OCI-LY7 (cell line): ENCODE measurements at regions not wholly inside any gene's neighbourhood (a gene's known extent, or its start where the extent isn't known, plus 50 kb on each side); places are given as distances from the start of the nearest gene placed in this dataset.

Source experiments
- BruUV-seq: library from RNA; stranded (reverse); fragments of 400-500 nt; replicated peaks from 2 replicates; lab custom pipeline; 2021; lab: Mats Ljungman, UMichigan
- CTCF ChIA-PET: fragments of 300-600 bp; sonication (Branson Sonifier 250); formaldehyde crosslinking; loops from one replicate; lab custom pipeline; 2022; ENCODE audit warnings: antibody characterized with exemption; ENCODE audit not compliant: unreplicated experiment; lab: Charles Lee
- POLR2A ChIA-PET: fragments of 300-600 bp; sonication (Branson Sonifier 250); formaldehyde crosslinking; loops from one replicate; lab custom pipeline; 2022; ENCODE audit warnings: antibody characterized with exemption; lab: Charles Lee
- DNase-seq: peaks from one replicate; pipeline ENCODE4 v3.0.0-alpha.2; 2015; ENCODE audit warnings: low spot score
- H2AFZ ChIP-seq: fragments of 200-600 bp; sonication (generic), shearing (Covaris generic); 2 replicates; pipeline ENCODE4 v1.6.1; 2014; ENCODE audit warnings: mild to moderate bottlenecking, antibody characterized with exemption, low read length, moderate library complexity
- H3K27ac ChIP-seq: fragments of 200-600 bp; sonication (generic); 2 replicates; pipeline ENCODE4 v1.5.1; 2014; ENCODE audit warnings: mixed run types, low read depth, mild to moderate bottlenecking, moderate library complexity, low read length, inconsistent platforms; ENCODE audit not compliant: poor library complexity, severe bottlenecking
- H3K36me3 ChIP-seq: fragments of 200-600 bp; sonication (generic); 2 replicates; pipeline ENCODE4 v1.6.1; 2014; ENCODE audit warnings: mild to moderate bottlenecking, antibody characterized with exemption, low read length, moderate library complexity, mixed read lengths; ENCODE audit not compliant: insufficient read depth
- H3K4me1 ChIP-seq: fragments of 200-600 bp; sonication (generic); 2 replicates; pipeline ENCODE4 v1.5.1; 2014; ENCODE audit warnings: mild to moderate bottlenecking, low read length; ENCODE audit not compliant: insufficient read depth, poor library complexity, severe bottlenecking
- H3K4me2 ChIP-seq: fragments of 200-600 bp; sonication (generic); 2 replicates; pipeline ENCODE4 v1.6.1; 2014; ENCODE audit warnings: mild to moderate bottlenecking, low read length
- H3K4me3 ChIP-seq: fragments of 200-600 bp; sonication (generic); 2 replicates; pipeline ENCODE4 v1.5.1; 2014; ENCODE audit warnings: mild to moderate bottlenecking, low read depth, low read length; ENCODE audit not compliant: poor library complexity, severe bottlenecking
- H3K79me2 ChIP-seq: fragments of 200-600 bp; sonication (generic); 2 replicates; pipeline ENCODE4 v1.6.1; 2016; ENCODE audit warnings: low read depth, mild to moderate bottlenecking, low read length, moderate library complexity, mixed read lengths; ENCODE audit not compliant: insufficient read depth
- H3K9me2 ChIP-seq: fragments of 200-600 bp; sonication (generic); 2 replicates; pipeline ENCODE4 v1.6.1; 2016; ENCODE audit warnings: mild to moderate bottlenecking, low read length, mixed read lengths; ENCODE audit not compliant: insufficient read depth
- H3K9me3 ChIP-seq: fragments of 200-600 bp; sonication (generic); 2 replicates; pipeline ENCODE4 v1.6.1; 2014; ENCODE audit warnings: mild to moderate bottlenecking, mixed run types, low read length, mixed read lengths
- H4K20me1 ChIP-seq: fragments of 200-600 bp; sonication (generic); 2 replicates; pipeline ENCODE4 v1.6.1; 2014; ENCODE audit warnings: mild to moderate bottlenecking, antibody characterized with exemption, low read length, moderate library complexity, mixed read lengths; ENCODE audit not compliant: insufficient read depth
- CTCF ChIP-seq: fragments of 200-600 bp; sonication (generic); conservative IDR thresholded peaks from 2 replicates; pipeline ENCODE4 v1.5.1; 2014; ENCODE audit warnings: mild to moderate bottlenecking, antibody characterized with exemption, low read length, moderate library complexity, mixed read lengths
- EZH2phosphoT487 ChIP-seq: fragments of 200-600 bp; sonication (generic); IDR thresholded peaks from 2 replicates; pipeline ENCODE4 v1.6.1; 2018; ENCODE audit warnings: low read depth, borderline replicate concordance, mild to moderate bottlenecking, mixed run types, antibody characterized with exemption, low read length, moderate library complexity, mixed read lengths
- intact Hi-C: fragments of 100-400 bp; cut with micrococcal nuclease; formaldehyde crosslinking; loops from one replicate; pipeline ENCODE4 v1.10.0; 2022; ENCODE audit not compliant: unreplicated experiment

GRCh38 chr14:29216268-29217232 is 450.0 kb downstream of the FOXG1 start:
- no TSS peak for BruUV-seq
- Histone ChIP-seq H3K4me2 (no peak overlapping the region), H4K20me1 (no peaks in the 10 kb centered on the region), H3K36me3 (no peaks in the 10 kb centered on the region), H3K79me2 (no peaks in the 10 kb centered on the region), H2AFZ (no peak overlapping the region), H3K9me2 (no peaks in the 10 kb centered on the region), H3K4me1 (no peaks in the 10 kb centered on the region), H3K9me3 (no peaks in the 10 kb centered on the region), H3K27ac (no peak overlapping the region), H3K4me3 (no peak overlapping the region)
- ChIA-PET CTCF (no interaction called here), POLR2A (interaction anchor here (2.0 kb wide), 1 partner anchor 11 kb away, joined by 6 read pairs; no protein-coding TSS in a partner anchor)
- DNase-seq: no peak
- TF ChIP-seq CTCF: no peak
- TF ChIP-seq EZH2phosphoT487: no peak
- intact Hi-C loops: no loop called here

GRCh38 chr14:29217813-29218450 is 451.3 kb downstream of the FOXG1 start:
- no peaks in the 10 kb centered on the region for H3K9me2 ChIP-seq
- ChIA-PET CTCF (no interaction called here), POLR2A (interaction anchor here (0.7 kb wide), 1 partner anchor 1167 kb away, joined by 3 read pairs; no protein-coding TSS in a partner anchor)
- no peaks in the 10 kb centered on the region for H3K36me3 ChIP-seq
- no peaks in the 10 kb centered on the region for H3K9me3 ChIP-seq
- H3K79me2 ChIP-seq: no peaks in the 10 kb centered on the region
- no peak overlapping the region for H3K27ac ChIP-seq
- H4K20me1 ChIP-seq: no peaks in the 10 kb centered on the region
- no peaks in the 10 kb centered on the region for H3K4me1 ChIP-seq
- H3K4me2 ChIP-seq: no peak overlapping the region
- no peak for DNase-seq
- no peak overlapping the region for H3K4me3 ChIP-seq
- intact Hi-C loops: no loop called here
- BruUV-seq: no TSS peak
- TF ChIP-seq CTCF: no peak
- TF ChIP-seq EZH2phosphoT487: no peak
- H2AFZ ChIP-seq: no peak overlapping the region
